ENCODE measurements at regions not wholly inside any gene's neighbourhood (a gene's known extent, or its start where the extent isn't known, plus 50 kb on each side); places are given as distances from the start of the nearest gene placed in this dataset.

- RAD21 ChIA-PET (ENCODE audit: low non-redundant PET in 1 of 2, low total read pairs in 2 of 2, uncharacterized antibody in 2 of 2, unreplicated experiment in 2 of 2): no interaction called here
- no peaks in the 10 kb centered on the region for H3K36me3 ChIP-seq (ENCODE audit: control insufficient read depth in 1 of 2, insufficient read depth in 2 of 2, low read length in 2 of 2)
- H3K79me2 ChIP-seq (ENCODE audit: insufficient read depth, low read length): no peaks in the 10 kb centered on the region
- H3K9me2 ChIP-seq (ENCODE audit: insufficient read depth): no peaks in the 10 kb centered on the region
- POLR2A ChIA-PET: no interaction called here
- no peaks in the 10 kb centered on the region for H4K20me1 ChIP-seq (ENCODE audit: insufficient read depth)
- H3K4me2 ChIP-seq (ENCODE audit: low read length): no peak overlapping the region
- no peak overlapping the region for H2AFZ ChIP-seq (ENCODE audit: low read depth, low read length, poor library complexity, severe bottlenecking)
- CTCF ChIA-PET: no interaction called here
- TF ChIP-seq, protein P1, sequence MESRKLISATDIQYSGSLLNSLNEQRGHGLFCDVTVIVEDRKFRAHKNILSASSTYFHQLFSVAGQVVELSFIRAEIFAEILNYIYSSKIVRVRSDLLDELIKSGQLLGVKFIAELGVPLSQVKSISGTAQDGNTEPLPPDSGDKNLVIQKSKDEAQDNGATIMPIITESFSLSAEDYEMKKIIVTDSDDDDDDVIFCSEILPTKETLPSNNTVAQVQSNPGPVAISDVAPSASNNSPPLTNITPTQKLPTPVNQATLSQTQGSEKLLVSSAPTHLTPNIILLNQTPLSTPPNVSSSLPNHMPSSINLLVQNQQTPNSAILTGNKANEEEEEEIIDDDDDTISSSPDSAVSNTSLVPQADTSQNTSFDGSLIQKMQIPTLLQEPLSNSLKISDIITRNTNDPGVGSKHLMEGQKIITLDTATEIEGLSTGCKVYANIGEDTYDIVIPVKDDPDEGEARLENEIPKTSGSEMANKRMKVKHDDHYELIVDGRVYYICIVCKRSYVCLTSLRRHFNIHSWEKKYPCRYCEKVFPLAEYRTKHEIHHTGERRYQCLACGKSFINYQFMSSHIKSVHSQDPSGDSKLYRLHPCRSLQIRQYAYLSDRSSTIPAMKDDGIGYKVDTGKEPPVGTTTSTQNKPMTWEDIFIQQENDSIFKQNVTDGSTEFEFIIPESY (IDR thresholded peaks at IDR 0.05; ENCODE audit: extremely low read depth, insufficient replicate concordance, low read length): no peak
- TF ChIP-seq SP1 (IDR thresholded peaks at IDR 0.05; ENCODE audit: low read depth) (no peak), SIN3A (IDR thresholded peaks at IDR 0.05; ENCODE audit: low read depth) (no peak), POLR2AphosphoS5 (IDR thresholded peaks at IDR 0.05; ENCODE audit: low read depth, low read length) (no peak), JUND (IDR thresholded peaks at IDR 0.05) (no peak), EZH2phosphoT487 (IDR thresholded peaks at IDR 0.05; ENCODE audit: borderline replicate concordance) (no peak), ZFX (IDR thresholded peaks at IDR 0.05) (no peak), MAX (IDR thresholded peaks at IDR 0.05) (no peak), TCF7L2 (IDR thresholded peaks at IDR 0.05; ENCODE audit: borderline replicate concordance, extremely low read depth, insufficient read depth, insufficient read length) (no peak)
- H3K27ac ChIP-seq (ENCODE audit: low read depth, low read length): no peak overlapping the region
- 0 out of 2 replicates have a peak, but pooled peaks cover 2% of the 10 kb centered on the region for H3K27me3 ChIP-seq (ENCODE audit: insufficient read depth, low read length)
- no peak for ATAC-seq
- no peak overlapping the region for H3K4me3 ChIP-seq (replicated peaks in 1 of 2; ENCODE audit: low read depth in 1 of 2, low read length in 2 of 2)
- no peak overlapping the region for H3K9ac ChIP-seq (ENCODE audit: low read length)
- BruUV-seq (replicated peaks): no TSS peak
- H3K9me3 ChIP-seq (ENCODE audit: control insufficient read depth in 1 of 2, insufficient read depth in 1 of 2, low read depth in 1 of 2, low read length in 2 of 2): no peaks in the 10 kb centered on the region
- H3K4me1 ChIP-seq (ENCODE audit: control insufficient read depth in 1 of 2, insufficient read depth in 2 of 2, low read length in 2 of 2): no peaks in the 10 kb centered on the region
- intact Hi-C loops (cut with micrococcal nuclease): no loop called here
- DNase-seq (ENCODE audit: low read depth, low spot score): no peak
Measured at GRCh38 chr5:67536866-67537265, 340.3 kb upstream of the CD180 start.
